HEK293 (cell line): ENCODE measurements at regions not wholly inside any gene's neighbourhood (a gene's known extent, or its start where the extent isn't known, plus 50 kb on each side); places are given as distances from the start of the nearest gene placed in this dataset.

ENCODE experiments used
- CTCF ChIA-PET: fragments of 350-600 bp; formaldehyde crosslinking; extraction: SDS; loops from one replicate; lab custom pipeline; 2021; ENCODE audit warnings: antibody characterized with exemption; lab: Yijun Ruan, JAX
- POLR2A ChIA-PET: fragments of 300-600 bp; formaldehyde crosslinking; extraction: SDS; loops from one replicate; lab custom pipeline; 2020; ENCODE audit warnings: antibody characterized with exemption, inconsistent platforms; lab: Yijun Ruan, JAX
- H3K27ac ChIP-seq: fragments of 200-500 bp; sonication (Bioruptor generic); 2 replicates; pipeline ENCODE4 v1.5.1; 2014; ENCODE audit warnings: low read depth, low read length, control low read depth, inconsistent platforms; ENCODE audit errors: extremely low read depth
- H3K36me3 ChIP-seq, 2 experiments: fragments of 200-500 bp in 1 of 2; sonication (Bioruptor generic) in 1 of 2; 1 replicate in 1 of 2; 2 replicates in 1 of 2; pipeline ENCODE4 v1.5.1; 2014 to 2017; ENCODE audit warnings: inconsistent platforms in 2 of 2, low read length in 2 of 2; ENCODE audit not compliant: control insufficient read depth in 2 of 2, insufficient read depth in 1 of 2
- H3K4me1 ChIP-seq: fragments of 200-500 bp; sonication (Bioruptor generic); 2 replicates; pipeline ENCODE4 v1.5.1; 2014; ENCODE audit warnings: mild to moderate bottlenecking, low read length, inconsistent platforms; ENCODE audit not compliant: control insufficient read depth, insufficient read depth
- H3K4me3 ChIP-seq: 2 replicates; pipeline ENCODE4 v1.5.1; 2011; ENCODE audit warnings: low read depth, mild to moderate bottlenecking, control low read depth, low read length, moderate library complexity
- H3K9me3 ChIP-seq: fragments of 200-500 bp; sonication (Bioruptor generic); 2 replicates; pipeline ENCODE4 v1.5.1; 2014; ENCODE audit warnings: low read depth, low read length, inconsistent platforms; ENCODE audit not compliant: control insufficient read depth, insufficient read depth
- GLI2 ChIP-seq: fragments of 450-650 bp; formaldehyde crosslinking; IDR thresholded peaks from 2 replicates; pipeline ENCODE4; 2017; ENCODE audit warnings: missing biosample characterization, missing genetic modification characterization, low read depth, borderline replicate concordance
- HOXA7 ChIP-seq: sonication (generic); formaldehyde crosslinking; IDR thresholded peaks from 2 replicates; pipeline ENCODE4 v1.8.1; 2022; ENCODE audit warnings: missing genetic modification reagents, borderline replicate concordance
- SP2 ChIP-seq: fragments of 450-650 bp; formaldehyde crosslinking; IDR thresholded peaks from 2 replicates; pipeline ENCODE4 v1.5.1; 2016; ENCODE audit warnings: missing biosample characterization, missing genetic modification characterization
- TCF7L2 ChIP-seq: IDR thresholded peaks from 2 replicates; pipeline ENCODE4 v1.6.1; 2011; ENCODE audit warnings: low read depth, mild to moderate bottlenecking, inconsistent platforms, low read length, moderate library complexity, borderline replicate concordance
- ZBTB7A ChIP-seq: fragments of 450-650 bp; formaldehyde crosslinking; IDR thresholded peaks from 2 replicates; pipeline ENCODE4 v1.5.1; 2016; ENCODE audit warnings: low read depth, missing biosample characterization, missing genetic modification characterization
- ZEB2 ChIP-seq: fragments of 450-650 bp; formaldehyde crosslinking; IDR thresholded peaks from 2 replicates; pipeline ENCODE4 v1.5.1; 2016; ENCODE audit warnings: missing biosample characterization, missing genetic modification characterization
- ZNF214 ChIP-seq: fragments of 450-650 bp; formaldehyde crosslinking; IDR thresholded peaks from 2 replicates; pipeline ENCODE4 v1.5.1; 2017; ENCODE audit warnings: missing biosample characterization, mild to moderate bottlenecking, missing genetic modification characterization, borderline replicate concordance
- ZNF341 ChIP-seq: fragments of 450-650 bp; formaldehyde crosslinking; IDR thresholded peaks from 2 replicates; pipeline ENCODE4; 2016; ENCODE audit warnings: low read depth, missing biosample characterization, missing genetic modification characterization
- ZNF558 ChIP-seq: fragments of 450-650 bp; formaldehyde crosslinking; IDR thresholded peaks from 2 replicates; pipeline ENCODE4 v1.5.1; 2016; ENCODE audit warnings: missing biosample characterization, missing genetic modification characterization
- ZNF596 ChIP-seq: fragments of 450-650 bp; IDR thresholded peaks from 2 replicates; pipeline ENCODE4 v1.5.0; 2018; ENCODE audit warnings: missing biosample characterization, mild to moderate bottlenecking, missing genetic modification characterization, moderate library complexity
- ZNF621 ChIP-seq: fragments of 450-650 bp; formaldehyde crosslinking; IDR thresholded peaks from 2 replicates; pipeline ENCODE4 v1.5.1; 2017; ENCODE audit warnings: missing biosample characterization, missing genetic modification characterization
- ZNF629 ChIP-seq: fragments of 450-650 bp; formaldehyde crosslinking; IDR thresholded peaks from 2 replicates; pipeline ENCODE4 v1.5.1; 2017; ENCODE audit warnings: missing biosample characterization, missing genetic modification characterization
- ZXDB ChIP-seq: fragments of 450-650 bp; formaldehyde crosslinking; IDR thresholded peaks from 2 replicates; pipeline ENCODE4 v1.5.1; 2016; ENCODE audit warnings: missing biosample characterization, missing genetic modification characterization
- TF ChIP-seq, protein P1 (sequence below): fragments of 450-650 bp; formaldehyde crosslinking; IDR thresholded peaks from 2 replicates; pipeline ENCODE4 v1.5.1; 2016; ENCODE audit warnings: missing biosample characterization, missing genetic modification characterization
- TF ChIP-seq, protein P2 (sequence below): fragments of 450-650 bp; formaldehyde crosslinking; IDR thresholded peaks from 2 replicates; pipeline ENCODE4 v1.5.1; 2016; ENCODE audit warnings: missing biosample characterization, missing genetic modification characterization
- TF ChIP-seq, protein P3 (sequence below): fragments of 450-650 bp; formaldehyde crosslinking; conservative IDR thresholded peaks from 2 replicates; pipeline ENCODE4 v1.5.1; 2016; ENCODE audit warnings: low read depth, missing biosample characterization, missing genetic modification characterization
- TF ChIP-seq, protein P4 (sequence below): sonication (generic); formaldehyde crosslinking; IDR thresholded peaks from 2 replicates; pipeline ENCODE4 v1.8.1; 2022; ENCODE audit warnings: mild to moderate bottlenecking, moderate library complexity, missing genetic modification reagents
- TF ChIP-seq, protein P5 (sequence below): fragments of 450-650 bp; formaldehyde crosslinking; IDR thresholded peaks from 2 replicates; pipeline ENCODE4 v1.5.1; 2016; ENCODE audit warnings: missing biosample characterization, missing genetic modification characterization

DNA sequence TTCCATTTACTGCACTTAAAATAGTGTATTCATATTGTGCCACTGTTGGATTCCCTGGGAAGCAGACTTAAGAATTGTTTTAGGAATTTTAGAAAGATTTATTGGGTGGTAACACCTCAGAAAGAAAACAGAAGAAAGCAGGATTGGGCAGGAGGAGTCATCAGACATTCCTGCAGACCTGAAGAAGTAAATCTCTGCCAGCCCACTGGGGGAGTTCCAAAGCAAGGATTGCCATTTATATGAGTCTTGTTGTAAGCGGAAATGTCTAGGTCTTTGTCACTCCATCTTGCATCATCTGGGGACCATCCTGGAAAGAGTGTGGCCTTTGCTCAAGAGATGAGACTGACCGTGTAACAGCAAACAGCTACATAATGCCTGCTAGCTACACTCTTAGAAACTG, 947.6 kb upstream of the POT1 start:
- Histone ChIP-seq H3K9me3 (no peaks in the 10 kb centered on the region; the same call in 1 of the 2 replicates), H3K27ac (no peak overlapping the region), H3K4me1 (no peaks in the 10 kb centered on the region), H3K4me3 (no peak overlapping the region), H3K36me3 (no peaks in the 10 kb centered on the region)
- CTCF ChIA-PET, result interaction anchor here (0.7 kb wide), 1 partner anchor 12 kb away, joined by 3 read pairs; no protein-coding TSS in a partner anchor
- TF ChIP-seq ZBTB7A (tag by site-specific recombination) (no peak), ZNF341 (tag by site-specific recombination) (no peak), ZNF596 (tag by site-specific recombination) (no peak), ZNF214 (tag by site-specific recombination) (no peak)
- POLR2A ChIA-PET, result no interaction called here

DNA sequence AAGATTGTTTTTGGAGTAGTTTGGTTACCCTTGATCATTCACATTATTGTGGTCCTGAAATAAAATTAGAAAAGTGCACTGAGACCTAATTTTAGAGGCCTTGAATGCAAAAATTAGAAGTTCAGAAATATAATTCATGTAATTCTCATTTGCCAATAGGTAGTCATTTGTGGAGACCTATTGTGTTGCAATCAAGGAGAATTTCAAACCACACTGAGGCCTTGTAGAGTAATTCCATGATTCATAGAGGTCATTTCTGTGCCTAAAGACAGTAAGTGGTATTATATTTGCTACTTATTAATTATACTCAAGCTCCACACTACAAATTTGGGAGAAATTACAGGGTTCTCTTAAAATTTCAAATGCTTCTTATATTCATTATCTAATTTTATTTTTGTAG, 946.8 kb upstream of the POT1 start:
- Histone ChIP-seq H3K27ac (no peak overlapping the region), H3K36me3 (no peaks in the 10 kb centered on the region), H3K4me1 (no peaks in the 10 kb centered on the region), H3K9me3 (no peaks in the 10 kb centered on the region), H3K4me3 (no peak overlapping the region)
- CTCF ChIA-PET, result no interaction called here
- TF ChIP-seq ZXDB (tag by site-specific recombination) (no peak), ZNF621 (tag by site-specific recombination) (no peak), ZNF629 (tag by site-specific recombination) (no peak), HOXA7 (CRISPR knock-in tag) (no peak), SP2 (tag by site-specific recombination) (no peak), TCF7L2 (no peak), ZEB2 (tag by site-specific recombination) (no peak), ZNF558 (tag by site-specific recombination) (no peak), GLI2 (no peak)
- TF ChIP-seq, protein P1, sequence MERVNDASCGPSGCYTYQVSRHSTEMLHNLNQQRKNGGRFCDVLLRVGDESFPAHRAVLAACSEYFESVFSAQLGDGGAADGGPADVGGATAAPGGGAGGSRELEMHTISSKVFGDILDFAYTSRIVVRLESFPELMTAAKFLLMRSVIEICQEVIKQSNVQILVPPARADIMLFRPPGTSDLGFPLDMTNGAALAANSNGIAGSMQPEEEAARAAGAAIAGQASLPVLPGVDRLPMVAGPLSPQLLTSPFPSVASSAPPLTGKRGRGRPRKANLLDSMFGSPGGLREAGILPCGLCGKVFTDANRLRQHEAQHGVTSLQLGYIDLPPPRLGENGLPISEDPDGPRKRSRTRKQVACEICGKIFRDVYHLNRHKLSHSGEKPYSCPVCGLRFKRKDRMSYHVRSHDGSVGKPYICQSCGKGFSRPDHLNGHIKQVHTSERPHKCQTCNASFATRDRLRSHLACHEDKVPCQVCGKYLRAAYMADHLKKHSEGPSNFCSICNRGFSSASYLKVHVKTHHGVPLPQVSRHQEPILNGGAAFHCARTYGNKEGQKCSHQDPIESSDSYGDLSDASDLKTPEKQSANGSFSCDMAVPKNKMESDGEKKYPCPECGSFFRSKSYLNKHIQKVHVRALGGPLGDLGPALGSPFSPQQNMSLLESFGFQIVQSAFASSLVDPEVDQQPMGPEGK, result no peak
- TF ChIP-seq, protein P2, sequence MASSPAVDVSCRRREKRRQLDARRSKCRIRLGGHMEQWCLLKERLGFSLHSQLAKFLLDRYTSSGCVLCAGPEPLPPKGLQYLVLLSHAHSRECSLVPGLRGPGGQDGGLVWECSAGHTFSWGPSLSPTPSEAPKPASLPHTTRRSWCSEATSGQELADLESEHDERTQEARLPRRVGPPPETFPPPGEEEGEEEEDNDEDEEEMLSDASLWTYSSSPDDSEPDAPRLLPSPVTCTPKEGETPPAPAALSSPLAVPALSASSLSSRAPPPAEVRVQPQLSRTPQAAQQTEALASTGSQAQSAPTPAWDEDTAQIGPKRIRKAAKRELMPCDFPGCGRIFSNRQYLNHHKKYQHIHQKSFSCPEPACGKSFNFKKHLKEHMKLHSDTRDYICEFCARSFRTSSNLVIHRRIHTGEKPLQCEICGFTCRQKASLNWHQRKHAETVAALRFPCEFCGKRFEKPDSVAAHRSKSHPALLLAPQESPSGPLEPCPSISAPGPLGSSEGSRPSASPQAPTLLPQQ, result no peak
- TF ChIP-seq, protein P3, sequence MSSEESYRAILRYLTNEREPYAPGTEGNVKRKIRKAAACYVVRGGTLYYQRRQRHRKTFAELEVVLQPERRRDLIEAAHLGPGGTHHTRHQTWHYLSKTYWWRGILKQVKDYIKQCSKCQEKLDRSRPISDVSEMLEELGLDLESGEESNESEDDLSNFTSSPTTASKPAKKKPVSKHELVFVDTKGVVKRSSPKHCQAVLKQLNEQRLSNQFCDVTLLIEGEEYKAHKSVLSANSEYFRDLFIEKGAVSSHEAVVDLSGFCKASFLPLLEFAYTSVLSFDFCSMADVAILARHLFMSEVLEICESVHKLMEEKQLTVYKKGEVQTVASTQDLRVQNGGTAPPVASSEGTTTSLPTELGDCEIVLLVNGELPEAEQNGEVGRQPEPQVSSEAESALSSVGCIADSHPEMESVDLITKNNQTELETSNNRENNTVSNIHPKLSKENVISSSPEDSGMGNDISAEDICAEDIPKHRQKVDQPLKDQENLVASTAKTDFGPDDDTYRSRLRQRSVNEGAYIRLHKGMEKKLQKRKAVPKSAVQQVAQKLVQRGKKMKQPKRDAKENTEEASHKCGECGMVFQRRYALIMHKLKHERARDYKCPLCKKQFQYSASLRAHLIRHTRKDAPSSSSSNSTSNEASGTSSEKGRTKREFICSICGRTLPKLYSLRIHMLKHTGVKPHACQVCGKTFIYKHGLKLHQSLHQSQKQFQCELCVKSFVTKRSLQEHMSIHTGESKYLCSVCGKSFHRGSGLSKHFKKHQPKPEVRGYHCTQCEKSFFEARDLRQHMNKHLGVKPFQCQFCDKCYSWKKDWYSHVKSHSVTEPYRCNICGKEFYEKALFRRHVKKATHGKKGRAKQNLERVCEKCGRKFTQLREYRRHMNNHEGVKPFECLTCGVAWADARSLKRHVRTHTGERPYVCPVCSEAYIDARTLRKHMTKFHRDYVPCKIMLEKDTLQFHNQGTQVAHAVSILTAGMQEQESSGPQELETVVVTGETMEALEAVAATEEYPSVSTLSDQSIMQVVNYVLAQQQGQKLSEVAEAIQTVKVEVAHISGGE (tag by site-specific recombination), result no peak
- TF ChIP-seq, protein P4, sequence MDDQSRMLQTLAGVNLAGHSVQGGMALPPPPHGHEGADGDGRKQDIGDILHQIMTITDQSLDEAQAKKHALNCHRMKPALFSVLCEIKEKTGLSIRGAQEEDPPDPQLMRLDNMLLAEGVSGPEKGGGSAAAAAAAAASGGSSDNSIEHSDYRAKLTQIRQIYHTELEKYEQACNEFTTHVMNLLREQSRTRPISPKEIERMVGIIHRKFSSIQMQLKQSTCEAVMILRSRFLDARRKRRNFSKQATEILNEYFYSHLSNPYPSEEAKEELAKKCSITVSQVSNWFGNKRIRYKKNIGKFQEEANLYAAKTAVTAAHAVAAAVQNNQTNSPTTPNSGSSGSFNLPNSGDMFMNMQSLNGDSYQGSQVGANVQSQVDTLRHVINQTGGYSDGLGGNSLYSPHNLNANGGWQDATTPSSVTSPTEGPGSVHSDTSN (CRISPR knock-in tag), result no peak
- TF ChIP-seq, protein P5, sequence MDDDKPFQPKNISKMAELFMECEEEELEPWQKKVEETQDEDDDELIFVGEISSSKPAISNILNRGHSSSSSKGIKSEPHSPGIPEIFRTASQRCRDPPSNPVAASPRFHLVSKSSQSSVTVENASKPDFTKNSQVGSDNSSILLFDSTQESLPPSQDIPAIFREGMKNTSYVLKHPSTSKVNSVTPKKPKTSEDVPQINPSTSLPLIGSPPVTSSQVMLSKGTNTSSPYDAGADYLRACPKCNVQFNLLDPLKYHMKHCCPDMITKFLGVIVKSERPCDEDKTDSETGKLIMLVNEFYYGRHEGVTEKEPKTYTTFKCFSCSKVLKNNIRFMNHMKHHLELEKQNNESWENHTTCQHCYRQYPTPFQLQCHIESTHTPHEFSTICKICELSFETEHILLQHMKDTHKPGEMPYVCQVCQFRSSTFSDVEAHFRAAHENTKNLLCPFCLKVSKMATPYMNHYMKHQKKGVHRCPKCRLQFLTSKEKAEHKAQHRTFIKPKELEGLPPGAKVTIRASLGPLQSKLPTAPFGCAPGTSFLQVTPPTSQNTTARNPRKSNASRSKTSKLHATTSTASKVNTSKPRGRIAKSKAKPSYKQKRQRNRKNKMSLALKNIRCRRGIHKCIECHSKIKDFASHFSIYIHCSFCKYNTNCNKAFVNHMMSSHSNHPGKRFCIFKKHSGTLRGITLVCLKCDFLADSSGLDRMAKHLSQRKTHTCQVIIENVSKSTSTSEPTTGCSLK (tag by site-specific recombination), result no peak
- POLR2A ChIA-PET, result no interaction called here
